Right atrium auricular region (tissue), 2 donors: ENCODE measurements at regions not wholly inside any gene's neighbourhood (a gene's known extent, or its start where the extent isn't known, plus 50 kb on each side); places are given as distances from the start of the nearest gene placed in this dataset.

Experiments used
- DNase-seq: peaks from one replicate; pipeline ENCODE4 v3.0.0-alpha.2; 2019; ENCODE audit warnings: low spot score
- H3K27ac ChIP-seq, 2 donors: fragments of 200-600 bp; sonication (generic); 1 replicate in 1 of 2; 2 replicates in 1 of 2; pipeline ENCODE4 v1.5.1; 2016 to 2019
- H3K27me3 ChIP-seq, 2 donors: fragments of 200-600 bp; sonication (generic); one replicate each; pipeline versions ENCODE4 v1.5.1 to v1.6.0; 2017 to 2019
- H3K36me3 ChIP-seq: fragments of 200-600 bp; sonication (generic); one replicate; pipeline ENCODE4 v1.5.1; 2016
- H3K4me1 ChIP-seq, 2 donors: fragments of 200-600 bp; sonication (generic); one replicate each; pipeline versions ENCODE4 v1.5.1 to v1.6.0; 2017 to 2019
- H3K4me3 ChIP-seq, 2 donors: fragments of 200-600 bp; sonication (generic); 1 replicate in 1 of 2; 2 replicates in 1 of 2; pipeline ENCODE4 v1.5.1; 2017 to 2019; ENCODE audit warnings: mild to moderate bottlenecking in 1 of 2, moderate library complexity in 1 of 2
- H3K9me3 ChIP-seq, 2 donors: fragments of 200-600 bp; sonication (generic); one replicate each; pipeline ENCODE4 v1.5.1; 2019
- CTCF ChIP-seq, 2 donors: fragments of 200-600 bp; sonication (generic); IDR thresholded peaks; one replicate each; pipeline ENCODE4 v1.5.1; 2019; ENCODE audit warnings: antibody characterized with exemption in 2 of 2

- H3K36me3 ChIP-seq, result no peaks in the 10 kb centered on the region
- no peak overlapping the region for H3K4me3 ChIP-seq
- H3K4me1 ChIP-seq, result no peaks in the 10 kb centered on the region
- no peak for DNase-seq
- no peaks in the 10 kb centered on the region for H3K27me3 ChIP-seq
- no peak overlapping the region for H3K27ac ChIP-seq
- TF ChIP-seq CTCF (IDR thresholded peaks at IDR 0.05), result no peak
- H3K9me3 ChIP-seq, result peaks cover 0 to 12% of the 10 kb centered on the region in 2 donors
Measured at GRCh38 chr21:24179110-24179509, 1428.2 kb downstream of the MRPL39 start.

GRCh38 chr21:24175106-24175505 lies 1432.2 kb downstream of the MRPL39 start:
- Histone ChIP-seq H3K27ac (no peak overlapping the region), H3K4me3 (no peak overlapping the region), H3K27me3 (no peaks in the 10 kb centered on the region), H3K36me3 (no peaks in the 10 kb centered on the region), H3K9me3 (peaks cover 0 to 12% of the 10 kb centered on the region in 2 donors), H3K4me1 (no peaks in the 10 kb centered on the region)
- no peak for DNase-seq
- no peak for TF ChIP-seq CTCF (IDR thresholded peaks at IDR 0.05)

GRCh38 chr21:24171736-24172135 lies 1435.5 kb downstream of the MRPL39 start:
- no peaks in the 10 kb centered on the region for H3K36me3 ChIP-seq
- no peaks in the 10 kb centered on the region for H3K4me1 ChIP-seq
- H3K9me3 ChIP-seq, result no peaks in the 10 kb centered on the region
- no peak overlapping the region for H3K27ac ChIP-seq
- H3K27me3 ChIP-seq, result no peaks in the 10 kb centered on the region
- no peak for DNase-seq
- H3K4me3 ChIP-seq, result no peak overlapping the region
- TF ChIP-seq CTCF (IDR thresholded peaks at IDR 0.05), result no peak

GRCh38 chr21:24163539-24163938 lies 1443.7 kb downstream of the MRPL39 start:
- no peaks in the 10 kb centered on the region for H3K27me3 ChIP-seq
- H3K27ac ChIP-seq, result no peak overlapping the region
- no peak for TF ChIP-seq CTCF (IDR thresholded peaks at IDR 0.05)

GRCh38 chr21:24160528-24160927 lies 1446.8 kb downstream of the MRPL39 start:
- DNase-seq, result no peak
- Histone ChIP-seq H3K9me3 (no peaks in the 10 kb centered on the region), H3K27ac (no peak overlapping the region), H3K4me1 (no peaks in the 10 kb centered on the region), H3K27me3 (no peaks in the 10 kb centered on the region), H3K4me3 (no peak overlapping the region), H3K36me3 (no peaks in the 10 kb centered on the region)
- TF ChIP-seq CTCF (IDR thresholded peaks at IDR 0.05), result no peak

More at GRCh38 chr21:24163539-24163938, 1443.7 kb downstream of the MRPL39 start:
- no peaks in the 10 kb centered on the region for H3K4me1 ChIP-seq
- H3K36me3 ChIP-seq, result no peaks in the 10 kb centered on the region
- no peaks in the 10 kb centered on the region for H3K9me3 ChIP-seq
- no peak for DNase-seq
- no peak overlapping the region for H3K4me3 ChIP-seq

GRCh38 chr21:24153137-24153536 lies 1454.1 kb downstream of the MRPL39 start:
- H3K36me3 ChIP-seq, result no peaks in the 10 kb centered on the region
- no peak for TF ChIP-seq CTCF (IDR thresholded peaks at IDR 0.05)

More at GRCh38 chr21:24153137-24153536, 1454.1 kb downstream of the MRPL39 start:
- DNase-seq, result no peak
- Histone ChIP-seq H3K27ac (no peak overlapping the region), H3K4me3 (no peak overlapping the region), H3K27me3 (no peaks in the 10 kb centered on the region), H3K9me3 (no peaks in the 10 kb centered on the region), H3K4me1 (no peaks in the 10 kb centered on the region)
